ENCODE measurements at regions not wholly inside any gene's neighbourhood (a gene's known extent, or its start where the extent isn't known, plus 50 kb on each side); places are given as distances from the start of the nearest gene placed in this dataset.

GRCh38 chr2:82853299-82853698 lies 1605.8 kb downstream of the SUCLG1 start:
- intact Hi-C loops (cut with micrococcal nuclease), result no loop called here

GRCh38 chr2:82852787-82853186 lies 1606.3 kb downstream of the SUCLG1 start:
- intact Hi-C loops (cut with micrococcal nuclease), result no loop called here

- intact Hi-C loops (cut with micrococcal nuclease), result no loop called here
Observed at GRCh38 chr2:82848285-82848684, 1610.8 kb downstream of the SUCLG1 start.

GRCh38 chr2:82839036-82839435 lies 1620.0 kb downstream of the SUCLG1 start:
- intact Hi-C loops (cut with micrococcal nuclease), result no loop called here

- intact Hi-C loops (cut with micrococcal nuclease), result no loop called here
Observed at GRCh38 chr2:82837588-82838304, 1621.3 kb downstream of the SUCLG1 start.

GRCh38 chr2:82834893-82835292 lies 1624.2 kb downstream of the SUCLG1 start:
- intact Hi-C loops (cut with micrococcal nuclease), result no loop called here

GRCh38 chr2:82827426-82827825 lies 1631.7 kb downstream of the SUCLG1 start:
- intact Hi-C loops (cut with micrococcal nuclease), result no loop called here

- intact Hi-C loops (cut with micrococcal nuclease), result no loop called here
Observed at GRCh38 chr2:82826437-82826836, 1632.6 kb downstream of the SUCLG1 start.

- intact Hi-C loops (cut with micrococcal nuclease), result no loop called here
Observed at GRCh38 chr2:82825410-82826090, 1633.5 kb downstream of the SUCLG1 start.

- intact Hi-C loops (cut with micrococcal nuclease), result no loop called here
Observed at GRCh38 chr2:82823892-82824291, 1635.2 kb downstream of the SUCLG1 start.

- intact Hi-C loops (cut with micrococcal nuclease), result no loop called here
Observed at GRCh38 chr2:82819951-82820350, 1639.1 kb downstream of the SUCLG1 start.

GRCh38 chr2:82814146-82814545 lies 1644.9 kb downstream of the SUCLG1 start:
- intact Hi-C loops (cut with micrococcal nuclease), result no loop called here

- intact Hi-C loops (cut with micrococcal nuclease), result no loop called here
Observed at GRCh38 chr2:82811946-82812345, 1647.1 kb downstream of the SUCLG1 start.

GRCh38 chr2:82803307-82803706 lies 1655.8 kb downstream of the SUCLG1 start:
- intact Hi-C loops (cut with micrococcal nuclease), result no loop called here

- intact Hi-C loops (cut with micrococcal nuclease), result no loop called here
Observed at GRCh38 chr2:82797469-82797868, 1661.6 kb downstream of the SUCLG1 start.

GRCh38 chr2:82796132-82796531 lies 1662.9 kb downstream of the SUCLG1 start:
- intact Hi-C loops (cut with micrococcal nuclease), result loop anchor here (1.0 kb wide), 1 partner anchor 12 kb away; no protein-coding TSS in a partner anchor

- intact Hi-C loops (cut with micrococcal nuclease), result no loop called here
Observed at GRCh38 chr2:82795446-82795845, 1663.6 kb downstream of the SUCLG1 start.

- intact Hi-C loops (cut with micrococcal nuclease), result no loop called here
Observed at GRCh38 chr2:82793711-82794435, 1665.2 kb downstream of the SUCLG1 start.

- intact Hi-C loops (cut with micrococcal nuclease), result no loop called here
Observed at GRCh38 chr2:82792316-82792715, 1666.8 kb downstream of the SUCLG1 start.

GRCh38 chr2:82790206-82791021 lies 1668.7 kb downstream of the SUCLG1 start:
- intact Hi-C loops (cut with micrococcal nuclease), result no loop called here

- intact Hi-C loops (cut with micrococcal nuclease), result no loop called here
Observed at GRCh38 chr2:82789851-82790205, 1669.3 kb downstream of the SUCLG1 start.
